GM23338 (cell line): ENCODE measurements at regions not wholly inside any gene's neighbourhood (a gene's known extent, or its start where the extent isn't known, plus 50 kb on each side); places are given as distances from the start of the nearest gene placed in this dataset.
"Not testable (repeated sequence)": the region's sequence is repeated elsewhere in the genome, so short reads cannot be mapped to it uniquely, and the experiment has no call there.

Source experiments
- ATAC-seq: fragments of 200-7000 bp; cut with Tn5 transposase; 3 replicates; pipeline ENCODE4 v1.9.1; 2020
- DNase-seq: peaks from one replicate; pipeline ENCODE4 v3.0.0-alpha.2; 2015; ENCODE audit warnings: low spot score
- H2AFZ ChIP-seq: fragments of 200-600 bp; sonication (generic); 2 replicates; pipeline ENCODE4 v1.8.0; 2016; ENCODE audit warnings: antibody characterized with exemption, mild to moderate bottlenecking, moderate library complexity
- H3F3A ChIP-seq: fragments of 200-600 bp; sonication (generic); replicated peaks from 2 replicates; pipeline ENCODE4 v1.8.0; 2017; ENCODE audit warnings: antibody characterized with exemption, mixed run types, low read depth
- H3K27ac ChIP-seq: fragments of 200-600 bp; sonication (generic); 2 replicates; pipeline ENCODE4 v1.6.1; 2016; ENCODE audit warnings: low read depth
- H3K27me3 ChIP-seq: fragments of 200-600 bp; sonication (generic); 2 replicates; pipeline ENCODE4 v1.8.0; 2016; ENCODE audit warnings: mild to moderate bottlenecking, mixed run types, moderate library complexity; ENCODE audit not compliant: insufficient read depth
- H3K36me3 ChIP-seq: fragments of 200-600 bp; sonication (generic); 2 replicates; pipeline ENCODE4 v1.8.0; 2016; ENCODE audit warnings: mild to moderate bottlenecking; ENCODE audit not compliant: insufficient read depth
- H3K4me1 ChIP-seq: fragments of 200-600 bp; sonication (generic); 2 replicates; pipeline ENCODE4 v1.8.0; 2016; ENCODE audit warnings: mild to moderate bottlenecking, moderate library complexity; ENCODE audit not compliant: insufficient read depth
- H3K4me2 ChIP-seq: fragments of 200-600 bp; sonication (generic); 2 replicates; pipeline ENCODE4 v1.7.1; 2017; ENCODE audit warnings: mixed run types
- H3K4me3 ChIP-seq: fragments of 200-600 bp; sonication (generic); 2 replicates; pipeline ENCODE4 v1.6.1; 2016; ENCODE audit warnings: mixed run types
- H3K79me2 ChIP-seq: fragments of 200-600 bp; sonication (generic); replicated peaks from 2 replicates; pipeline ENCODE4 v1.8.0; 2017; ENCODE audit warnings: mild to moderate bottlenecking; ENCODE audit not compliant: insufficient read depth
- H3K9me2 ChIP-seq: fragments of 200-600 bp; sonication (generic); 2 replicates; pipeline ENCODE4 v1.8.0; 2017; ENCODE audit not compliant: insufficient read depth
- H4K20me1 ChIP-seq: fragments of 200-600 bp; sonication (generic); replicated peaks from 2 replicates; pipeline ENCODE4 v1.8.0; 2017; ENCODE audit warnings: mild to moderate bottlenecking; ENCODE audit not compliant: insufficient read depth
- H3K27ac Mint-ChIP-seq: 2 replicates; pipeline ENCODE4 v1.8.0; 2020; ENCODE audit warnings: inconsistent platforms, mild to moderate bottlenecking, moderate library complexity, mixed read lengths
- H3K27me3 Mint-ChIP-seq: 3 replicates; pipeline ENCODE4 v1.8.0; 2022; ENCODE audit warnings: low read depth, mild to moderate bottlenecking, moderate library complexity, mixed read lengths, inconsistent platforms; ENCODE audit not compliant: insufficient read depth, poor library complexity
- H3K36me3 Mint-ChIP-seq: 3 replicates; pipeline ENCODE4 v1.8.0; 2021; ENCODE audit warnings: low read depth, mild to moderate bottlenecking, inconsistent platforms, moderate library complexity, mixed read lengths
- H3K4me1 Mint-ChIP-seq: 3 replicates; pipeline ENCODE4 v1.8.0; 2020; ENCODE audit warnings: mild to moderate bottlenecking, inconsistent platforms, mixed read lengths
- H3K4me3 Mint-ChIP-seq: 3 replicates; pipeline ENCODE4 v1.8.0; 2021; ENCODE audit warnings: moderate library complexity, mild to moderate bottlenecking, inconsistent platforms, mixed read lengths
- H3K9me3 Mint-ChIP-seq: 3 replicates; pipeline ENCODE4 v1.8.0; 2020; ENCODE audit warnings: moderate library complexity, mild to moderate bottlenecking, inconsistent platforms, mixed read lengths
- EZH2phosphoT487 ChIP-seq: fragments of 200-600 bp; sonication (generic); IDR thresholded peaks from one replicate; pipeline ENCODE4 v1.8.1; 2018; ENCODE audit warnings: antibody characterized with exemption; ENCODE audit not compliant: unreplicated experiment
- POLR2AphosphoS5 ChIP-seq: IDR thresholded peaks from 2 replicates; pipeline ENCODE4 v1.6.1; 2016; ENCODE audit warnings: antibody characterized with exemption, low read depth
- TF ChIP-seq, protein P1 (sequence below): fragments of 250-450 bp; sonication (Bioruptor Pico); IDR thresholded peaks from 2 replicates; pipeline ENCODE4 v1.5.0; 2020; ENCODE audit warnings: mild to moderate bottlenecking, moderate library complexity

- not testable (repeated sequence) for H2AFZ ChIP-seq, H3K79me2 ChIP-seq, H4K20me1 ChIP-seq, H3K4me1 ChIP-seq, H3K4me2 ChIP-seq, H3F3A ChIP-seq, H3K9me2 ChIP-seq, H3K27me3 Mint-ChIP-seq, H3K4me3 ChIP-seq, H3K27me3 ChIP-seq, H3K4me3 Mint-ChIP-seq, H3K36me3 ChIP-seq
- Mint-ChIP-seq H3K27ac (peak overlapping the region; percentile 76), H3K9me3 (peaks cover 14% of the 10 kb centered on the region), H3K36me3 (peaks cover 15% of the 10 kb centered on the region; the same call in 2 of the 3 replicates), H3K4me1 (peaks cover 29% of the 10 kb centered on the region)
- peak; percentile 45 for DNase-seq
- TF ChIP-seq, protein P1, sequence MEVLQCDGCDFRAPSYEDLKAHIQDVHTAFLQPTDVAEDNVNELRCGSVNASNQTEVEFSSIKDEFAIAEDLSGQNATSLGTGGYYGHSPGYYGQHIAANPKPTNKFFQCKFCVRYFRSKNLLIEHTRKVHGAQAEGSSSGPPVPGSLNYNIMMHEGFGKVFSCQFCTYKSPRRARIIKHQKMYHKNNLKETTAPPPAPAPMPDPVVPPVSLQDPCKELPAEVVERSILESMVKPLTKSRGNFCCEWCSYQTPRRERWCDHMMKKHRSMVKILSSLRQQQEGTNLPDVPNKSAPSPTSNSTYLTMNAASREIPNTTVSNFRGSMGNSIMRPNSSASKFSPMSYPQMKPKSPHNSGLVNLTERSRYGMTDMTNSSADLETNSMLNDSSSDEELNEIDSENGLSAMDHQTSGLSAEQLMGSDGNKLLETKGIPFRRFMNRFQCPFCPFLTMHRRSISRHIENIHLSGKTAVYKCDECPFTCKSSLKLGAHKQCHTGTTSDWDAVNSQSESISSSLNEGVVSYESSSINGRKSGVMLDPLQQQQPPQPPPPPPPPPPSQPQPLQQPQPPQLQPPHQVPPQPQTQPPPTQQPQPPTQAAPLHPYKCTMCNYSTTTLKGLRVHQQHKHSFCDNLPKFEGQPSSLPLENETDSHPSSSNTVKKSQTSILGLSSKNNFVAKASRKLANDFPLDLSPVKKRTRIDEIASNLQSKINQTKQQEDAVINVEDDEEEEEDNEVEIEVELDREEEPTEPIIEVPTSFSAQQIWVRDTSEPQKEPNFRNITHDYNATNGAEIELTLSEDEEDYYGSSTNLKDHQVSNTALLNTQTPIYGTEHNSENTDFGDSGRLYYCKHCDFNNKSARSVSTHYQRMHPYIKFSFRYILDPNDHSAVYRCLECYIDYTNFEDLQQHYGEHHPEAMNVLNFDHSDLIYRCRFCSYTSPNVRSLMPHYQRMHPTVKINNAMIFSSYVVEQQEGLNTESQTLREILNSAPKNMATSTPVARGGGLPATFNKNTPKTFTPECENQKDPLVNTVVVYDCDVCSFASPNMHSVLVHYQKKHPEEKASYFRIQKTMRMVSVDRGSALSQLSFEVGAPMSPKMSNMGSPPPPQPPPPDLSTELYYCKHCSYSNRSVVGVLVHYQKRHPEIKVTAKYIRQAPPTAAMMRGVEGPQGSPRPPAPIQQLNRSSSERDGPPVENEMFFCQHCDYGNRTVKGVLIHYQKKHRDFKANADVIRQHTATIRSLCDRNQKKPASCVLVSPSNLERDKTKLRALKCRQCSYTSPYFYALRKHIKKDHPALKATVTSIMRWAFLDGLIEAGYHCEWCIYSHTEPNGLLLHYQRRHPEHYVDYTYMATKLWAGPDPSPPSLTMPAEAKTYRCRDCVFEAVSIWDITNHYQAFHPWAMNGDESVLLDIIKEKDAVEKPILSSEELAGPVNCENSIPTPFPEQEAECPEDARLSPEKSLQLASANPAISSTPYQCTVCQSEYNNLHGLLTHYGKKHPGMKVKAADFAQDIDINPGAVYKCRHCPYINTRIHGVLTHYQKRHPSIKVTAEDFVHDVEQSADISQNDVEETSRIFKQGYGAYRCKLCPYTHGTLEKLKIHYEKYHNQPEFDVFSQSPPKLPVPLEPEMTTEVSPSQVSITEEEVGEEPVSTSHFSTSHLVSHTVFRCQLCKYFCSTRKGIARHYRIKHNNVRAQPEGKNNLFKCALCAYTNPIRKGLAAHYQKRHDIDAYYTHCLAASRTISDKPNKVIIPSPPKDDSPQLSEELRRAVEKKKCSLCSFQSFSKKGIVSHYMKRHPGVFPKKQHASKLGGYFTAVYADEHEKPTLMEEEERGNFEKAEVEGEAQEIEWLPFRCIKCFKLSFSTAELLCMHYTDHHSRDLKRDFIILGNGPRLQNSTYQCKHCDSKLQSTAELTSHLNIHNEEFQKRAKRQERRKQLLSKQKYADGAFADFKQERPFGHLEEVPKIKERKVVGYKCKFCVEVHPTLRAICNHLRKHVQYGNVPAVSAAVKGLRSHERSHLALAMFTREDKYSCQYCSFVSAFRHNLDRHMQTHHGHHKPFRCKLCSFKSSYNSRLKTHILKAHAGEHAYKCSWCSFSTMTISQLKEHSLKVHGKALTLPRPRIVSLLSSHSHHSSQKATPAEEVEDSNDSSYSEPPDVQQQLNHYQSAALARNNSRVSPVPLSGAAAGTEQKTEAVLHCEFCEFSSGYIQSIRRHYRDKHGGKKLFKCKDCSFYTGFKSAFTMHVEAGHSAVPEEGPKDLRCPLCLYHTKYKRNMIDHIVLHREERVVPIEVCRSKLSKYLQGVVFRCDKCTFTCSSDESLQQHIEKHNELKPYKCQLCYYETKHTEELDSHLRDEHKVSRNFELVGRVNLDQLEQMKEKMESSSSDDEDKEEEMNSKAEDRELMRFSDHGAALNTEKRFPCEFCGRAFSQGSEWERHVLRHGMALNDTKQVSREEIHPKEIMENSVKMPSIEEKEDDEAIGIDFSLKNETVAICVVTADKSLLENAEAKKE (CRISPR knock-in tag) = 0 out of 2 replicates have a peak, but pooled peaks have one; percentile 61
- 0 out of 2 replicates have a peak overlapping the region, but pooled peaks have one; percentile 30 for H3K27ac ChIP-seq
- peak; percentile 58; the same call in 2 of the 3 replicates for ATAC-seq
These were observed 465.8 kb upstream of the TMEFF2 start for GRCh38 chr2:192660555-192660954.

- H3K4me3 Mint-ChIP-seq = no peak overlapping the region
- DNase-seq (no peak), ATAC-seq (no peak)
These were observed 462.6 kb upstream of the TMEFF2 start for GRCh38 chr2:192657362-192657761.

More at GRCh38 chr2:192657362-192657761, 462.6 kb upstream of the TMEFF2 start:
- H3K36me3 ChIP-seq = no peaks in the 10 kb centered on the region
- H3K27me3 ChIP-seq = no peaks in the 10 kb centered on the region
- H3K4me1 Mint-ChIP-seq = peaks cover 19% of the 10 kb centered on the region; the same call in 2 of the 3 replicates
- H3K9me3 Mint-ChIP-seq = peaks cover 14% of the 10 kb centered on the region
- peaks cover 15% of the 10 kb centered on the region; the same call in 2 of the 3 replicates for H3K36me3 Mint-ChIP-seq
- no peak for TF ChIP-seq POLR2AphosphoS5
- no peak for TF ChIP-seq EZH2phosphoT487
- H3K4me2 ChIP-seq = no peak overlapping the region
- no peak overlapping the region for H2AFZ ChIP-seq
- peaks cover 6% of the 10 kb centered on the region; the same call in 1 of the 2 replicates for H3K4me1 ChIP-seq
- H3K27ac ChIP-seq = no peak overlapping the region
- no peaks in the 10 kb centered on the region for H4K20me1 ChIP-seq
- no peak overlapping the region for H3K27ac Mint-ChIP-seq
- H3K27me3 Mint-ChIP-seq = no peaks in the 10 kb centered on the region
- H3K79me2 ChIP-seq = no peaks in the 10 kb centered on the region
- H3K4me3 ChIP-seq = no peak overlapping the region
- H3F3A ChIP-seq = no peaks in the 10 kb centered on the region
- H3K9me2 ChIP-seq = peaks cover 4% of the 10 kb centered on the region; the same call in 1 of the 2 replicates
